H1 (cell line): ENCODE measurements at regions not wholly inside any gene's neighbourhood (a gene's known extent, or its start where the extent isn't known, plus 50 kb on each side); places are given as distances from the start of the nearest gene placed in this dataset.

Experiments used
- CTCF ChIA-PET: fragments of 300-600 bp; sonication (Branson Sonifier 250); formaldehyde crosslinking; loops from one replicate; lab custom pipeline; 2021; ENCODE audit not compliant: partially characterized antibody; lab: Charles Lee
- POLR2A ChIA-PET: fragments of 300-600 bp; sonication (Branson Sonifier 250); formaldehyde crosslinking; loops from one replicate; lab custom pipeline; 2021; ENCODE audit warnings: inconsistent platforms; ENCODE audit not compliant: partially characterized antibody; lab: Charles Lee
- DNase-seq, 2 experiments: peaks; one replicate each; pipeline versions ENCODE4 v3.0.0 to v3.0.0-alpha.2; 2010 to 2022; ENCODE audit warnings: low spot score in 2 of 2, low read depth in 1 of 2, mixed read lengths in 1 of 2
- FAIRE-seq: peaks from 2 replicates; lab custom pipeline; 2011; peaks lifted over from hg19 to GRCh38; lab: Jason Lieb, UNC
- H2AFZ ChIP-seq: 2 replicates; pipeline ENCODE4 v1.8.1; 2012; ENCODE audit warnings: low read length, inconsistent platforms
- H2AK5ac ChIP-seq: 2 replicates; pipeline ENCODE4 v1.6.1; 2013; ENCODE audit warnings: low read depth, low read length
- H2BK120ac ChIP-seq: replicated peaks from 2 replicates; pipeline ENCODE3; 2013; ENCODE audit warnings: low read depth, low read length, inconsistent platforms
- H2BK12ac ChIP-seq: 2 replicates; pipeline ENCODE4 v1.6.1; 2013; ENCODE audit warnings: low read depth, low read length
- H2BK15ac ChIP-seq: 2 replicates; pipeline ENCODE4 v1.6.1; 2013; ENCODE audit warnings: low read length
- H2BK20ac ChIP-seq: 2 replicates; pipeline ENCODE4 v1.6.1; 2013; ENCODE audit warnings: low read length
- H2BK5ac ChIP-seq: 2 replicates; pipeline ENCODE4 v1.6.1; 2013; ENCODE audit warnings: low read depth, low read length
- H3K14ac ChIP-seq: 2 replicates; pipeline ENCODE4 v1.6.1; 2013; ENCODE audit warnings: inconsistent platforms; ENCODE audit not compliant: insufficient read length
- H3K18ac ChIP-seq: 2 replicates; pipeline ENCODE4 v1.6.1; 2013; ENCODE audit warnings: low read length; ENCODE audit errors: extremely low read depth
- H3K23ac ChIP-seq: 2 replicates; pipeline ENCODE4 v1.6.1; 2013; ENCODE audit warnings: inconsistent platforms; ENCODE audit not compliant: insufficient read length
- H3K23me2 ChIP-seq: 2 replicates; pipeline ENCODE4 v1.6.1; 2013; ENCODE audit warnings: low read depth, low read length
- H3K27ac ChIP-seq: 2 replicates; pipeline ENCODE4 v1.6.1; 2011; ENCODE audit warnings: low read depth, low read length, inconsistent platforms
- H3K27me3 ChIP-seq, 4 experiments: replicated peaks in 1 of 4; 1 replicate in 1 of 4; 2 replicates in 3 of 4; pipeline versions ENCODE4 v1.6.1 to v1.8.1; 2011 to 2013; ENCODE audit warnings: low read length in 3 of 4, mild to moderate bottlenecking in 3 of 4, inconsistent platforms in 2 of 4, mixed read lengths in 2 of 4, moderate library complexity in 1 of 4; ENCODE audit not compliant: control insufficient read depth in 3 of 4, insufficient read depth in 3 of 4; ENCODE audit errors: extremely low read depth in 1 of 4
- H3K36me3 ChIP-seq, 4 experiments: 2 replicates each; pipeline versions ENCODE4 v1.6.1 to v1.8.1; 2011 to 2013; ENCODE audit warnings: mild to moderate bottlenecking in 4 of 4, low read length in 3 of 4, moderate library complexity in 2 of 4, control low read depth in 1 of 4, inconsistent platforms in 1 of 4; ENCODE audit not compliant: insufficient read depth in 4 of 4, control insufficient read depth in 2 of 4
- H3K4ac ChIP-seq: replicated peaks from 2 replicates; pipeline ENCODE3; 2013; ENCODE audit warnings: low read length, low read depth, mixed read lengths, inconsistent platforms; ENCODE audit not compliant: insufficient read length
- H3K4me1 ChIP-seq, 4 experiments: replicated peaks in 1 of 4; 1 replicate in 1 of 4; 2 replicates in 3 of 4; pipeline versions ENCODE4 v1.6.1 to v1.8.1; 2011 to 2013; ENCODE audit warnings: low read length in 3 of 4, inconsistent platforms in 2 of 4, mixed read lengths in 1 of 4; ENCODE audit not compliant: insufficient read depth in 4 of 4, control insufficient read depth in 3 of 4
- H3K4me2 ChIP-seq, 2 experiments: 2 replicates each; pipeline versions ENCODE4 v1.6.1 to v1.8.1; 2011 to 2013; ENCODE audit warnings: low read depth in 2 of 2, low read length in 2 of 2, control low read depth in 1 of 2, inconsistent platforms in 1 of 2, mild to moderate bottlenecking in 1 of 2; ENCODE audit not compliant: insufficient read depth in 1 of 2
- H3K4me3 ChIP-seq, 4 experiments: fragments of 200-600, 300-600 bp in 1 of 4; sonication (generic), shearing (Covaris generic), sonication (Bioruptor Twin) in 1 of 4; 2 replicates each; pipeline versions ENCODE4 v1.5.1 to v1.8.1; 2011 to 2016; ENCODE audit warnings: low read length in 4 of 4, low read depth in 3 of 4, control low read depth in 2 of 4, inconsistent platforms in 2 of 4, mild to moderate bottlenecking in 2 of 4, mixed read lengths in 1 of 4, moderate library complexity in 1 of 4; ENCODE audit not compliant: insufficient read depth in 2 of 4; ENCODE audit errors: extremely low read depth in 1 of 4
- H3K56ac ChIP-seq: replicated peaks from 2 replicates; pipeline ENCODE3; 2013; ENCODE audit warnings: low read depth, mild to moderate bottlenecking, mixed read lengths, low read length, inconsistent platforms; ENCODE audit not compliant: insufficient read length
- H3K79me1 ChIP-seq: 2 replicates; pipeline ENCODE4 v1.6.1; 2013; ENCODE audit warnings: low read depth, low read length, control low read depth
- H3K79me2 ChIP-seq, 2 experiments: 2 replicates each; pipeline versions ENCODE4 v1.6.1 to v1.8.1; 2012 to 2013; ENCODE audit warnings: low read length in 2 of 2, mild to moderate bottlenecking in 2 of 2, inconsistent platforms in 1 of 2; ENCODE audit not compliant: insufficient read depth in 2 of 2, control insufficient read depth in 1 of 2
- H3K9ac ChIP-seq, 4 experiments: replicated peaks in 1 of 4; 1 replicate in 1 of 4; 2 replicates in 3 of 4; pipeline versions ENCODE4 v1.6.1 to v1.8.1; 2011 to 2013; ENCODE audit warnings: low read depth in 3 of 4, low read length in 3 of 4, control low read depth in 2 of 4, mild to moderate bottlenecking in 2 of 4, moderate library complexity in 2 of 4, inconsistent platforms in 1 of 4; ENCODE audit errors: extremely low read depth in 1 of 4
- H3K9me3 ChIP-seq, 2 experiments: 2 replicates each; pipeline versions ENCODE4 v1.6.1 to v1.8.1; 2012 to 2013; ENCODE audit warnings: mild to moderate bottlenecking in 2 of 2, moderate library complexity in 2 of 2, control low read depth in 1 of 2, inconsistent platforms in 1 of 2, low read depth in 1 of 2, low read length in 1 of 2, mixed read lengths in 1 of 2; ENCODE audit not compliant: insufficient read depth in 2 of 2
- H4K20me1 ChIP-seq, 2 experiments: replicated peaks in 1 of 2; 2 replicates each; pipeline versions ENCODE3 to v1.8.1; 2011 to 2013; ENCODE audit warnings: inconsistent platforms in 2 of 2, low read length in 2 of 2, mild to moderate bottlenecking in 1 of 2; ENCODE audit not compliant: insufficient read depth in 2 of 2, control insufficient read depth in 1 of 2
- H4K5ac ChIP-seq: 2 replicates; pipeline ENCODE4 v1.6.1; 2013; ENCODE audit warnings: low read length, low read depth, mixed read lengths, inconsistent platforms; ENCODE audit not compliant: insufficient read length
- H4K8ac ChIP-seq: 2 replicates; pipeline ENCODE4 v1.8.0; 2013; ENCODE audit warnings: mild to moderate bottlenecking, moderate library complexity, low read length, inconsistent platforms; ENCODE audit not compliant: insufficient read depth; ENCODE audit errors: extremely low read depth
- H4K91ac ChIP-seq: replicated peaks from 2 replicates; pipeline ENCODE3; 2013; ENCODE audit warnings: low read length, mixed read lengths, inconsistent platforms; ENCODE audit not compliant: insufficient read length
- GABPA ChIP-seq: IDR thresholded peaks from 2 replicates; pipeline ENCODE4 v1.6.1; 2011; ENCODE audit warnings: mild to moderate bottlenecking, low read length, moderate library complexity, borderline replicate concordance; ENCODE audit not compliant: insufficient read depth
- GTF2F1 ChIP-seq: IDR thresholded peaks from 2 replicates; pipeline ENCODE4 v1.6.1; 2012; ENCODE audit warnings: low read depth, low read length, improper control_type of control experiment, borderline replicate concordance
- WGBS, 2 experiments: shearing (Covaris generic) in 1 of 2; methylation state at CpG; one replicate each; pipeline versions ENCODE4 v1.1.6 to v1.1.7; 2013 to 2015; ENCODE audit warnings: low lambda C conversion rate in 2 of 2, mixed read lengths in 2 of 2, inconsistent platforms in 1 of 2, low coverage in 1 of 2, missing lambda C conversion rate in 1 of 2; ENCODE audit not compliant: insufficient replicate concordance in 2 of 2, insufficient coverage in 1 of 2, insufficient read length in 1 of 2; ENCODE audit errors: extremely low coverage in 1 of 2, missing lambda C conversion rate in 1 of 2; 5-methylcytosine and 5-hydroxymethylcytosine counted together

DNA sequence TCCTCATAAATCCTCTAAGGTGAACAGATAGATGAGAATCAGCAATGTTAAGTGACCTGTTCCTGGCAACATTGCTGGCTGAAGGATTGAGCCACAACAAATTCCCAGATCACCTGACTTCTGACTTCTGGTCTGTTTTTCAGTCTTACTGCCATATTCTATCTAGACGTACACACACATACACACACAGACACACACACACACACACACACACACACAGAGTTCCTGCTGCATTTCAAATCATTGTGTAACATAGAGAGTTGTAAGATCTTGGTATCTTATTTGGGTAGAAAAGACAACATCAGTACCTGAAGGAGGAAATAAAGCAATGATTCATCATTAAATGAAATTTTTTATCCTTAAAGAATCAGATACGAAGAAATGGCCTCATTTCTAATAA lies 342.6 kb downstream of the MFSD1 start:
- Histone ChIP-seq H3K27me3 (no peaks in the 10 kb centered on the region), H3K18ac (no peak overlapping the region), H3K27ac (no peak overlapping the region), H2BK20ac (no peak overlapping the region), H2BK15ac (no peak overlapping the region), H2BK12ac (no peak overlapping the region), H2BK5ac (no peak overlapping the region), H4K5ac (no peak overlapping the region), H4K91ac (no peak overlapping the region), H3K4me2 (no peak overlapping the region), H3K23me2 (no peaks in the 10 kb centered on the region), H2AK5ac (no peak overlapping the region), H3K79me2 (no peaks in the 10 kb centered on the region), H3K4me3 (no peak overlapping the region), H4K8ac (no peak overlapping the region), H3K14ac (no peak overlapping the region), H2BK120ac (no peak overlapping the region), H3K56ac (no peak overlapping the region), H3K4me1 (no peaks in the 10 kb centered on the region), H3K79me1 (no peaks in the 10 kb centered on the region), H3K23ac (no peak overlapping the region), H2AFZ (no peak overlapping the region), H3K36me3 (no peaks in the 10 kb centered on the region), H3K9me3 (no peaks in the 10 kb centered on the region; a peak in 1 of 4 replicates), H4K20me1 (no peaks in the 10 kb centered on the region), H3K4ac (no peak overlapping the region), H3K9ac (no peak overlapping the region)
- CTCF ChIA-PET: interaction anchor here (3.7 kb wide), 1 partner anchor 14 kb away, joined by 17 read pairs; no protein-coding TSS in a partner anchor
- DNase-seq: no peak
- WGBS, 2 experiments: 97% methylated on average over 2 of the region's 2 CpGs; no CpG with 5 or more reads in 1 of the 2 experiments
- TF ChIP-seq GABPA (no peak), GTF2F1 (no peak)
- POLR2A ChIA-PET: no interaction called here
- no peak for FAIRE-seq
